IMR-90 (cell line): ENCODE measurements at regions not wholly inside any gene's neighbourhood (a gene's known extent, or its start where the extent isn't known, plus 50 kb on each side); places are given as distances from the start of the nearest gene placed in this dataset.

Experiments used
- ATAC-seq: fragments of 200-7000 bp; cut with Tn5 transposase; 2 replicates; pipeline ENCODE4 v1.9.1; 2020; ENCODE audit warnings: low read depth, mild to moderate bottlenecking, moderate library complexity
- BruUV-seq: library from RNA; stranded (reverse); fragments of 400-500 nt; replicated peaks from 2 replicates; lab custom pipeline; 2021; lab: Mats Ljungman, UMichigan
- CTCF ChIA-PET: fragments of 300-600 bp; formaldehyde crosslinking; extraction: SDS; loops from one replicate; lab custom pipeline; 2021; ENCODE audit warnings: antibody characterized with exemption; lab: Yijun Ruan, JAX
- POLR2A ChIA-PET: fragments of 300-600 bp; sonication (Branson Sonifier 250); formaldehyde crosslinking; loops from one replicate; lab custom pipeline; 2022; ENCODE audit warnings: antibody characterized with exemption; ENCODE audit not compliant: unreplicated experiment; lab: Charles Lee
- DNase-seq: peaks from one replicate; pipeline ENCODE4 v3.0.0; 2013
- H2AFZ ChIP-seq: replicated peaks from 2 replicates; pipeline ENCODE3; 2013; ENCODE audit warnings: low read length, mild to moderate bottlenecking; ENCODE audit not compliant: poor library complexity
- H2AK5ac ChIP-seq: 2 replicates; pipeline ENCODE4 v1.6.1; 2013; ENCODE audit warnings: low read depth, low read length, inconsistent platforms
- H2AK9ac ChIP-seq: replicated peaks from 2 replicates; pipeline ENCODE3; 2013; ENCODE audit warnings: mild to moderate bottlenecking, low read depth, low read length, moderate library complexity; ENCODE audit not compliant: poor library complexity
- H2BK120ac ChIP-seq: 2 replicates; pipeline ENCODE4 v1.6.1; 2013; ENCODE audit warnings: low read depth, low read length, inconsistent platforms
- H2BK15ac ChIP-seq: 3 replicates; pipeline ENCODE4 v1.6.1; 2013; ENCODE audit warnings: low read depth, low read length, inconsistent platforms
- H2BK20ac ChIP-seq: 2 replicates; pipeline ENCODE4 v1.6.1; 2013; ENCODE audit warnings: low read depth, mild to moderate bottlenecking, inconsistent platforms, low read length, moderate library complexity
- H2BK5ac ChIP-seq: 2 replicates; pipeline ENCODE4 v1.6.1; 2013; ENCODE audit warnings: mild to moderate bottlenecking, low read depth, low read length, inconsistent platforms; ENCODE audit not compliant: poor library complexity, severe bottlenecking
- H3K14ac ChIP-seq: replicated peaks from 2 replicates; pipeline ENCODE4 v1.6.1; 2013; ENCODE audit warnings: low read depth, low read length, inconsistent platforms
- H3K18ac ChIP-seq: 2 replicates; pipeline ENCODE4 v1.6.1; 2013; ENCODE audit warnings: low read depth, low read length, control low read depth
- H3K23ac ChIP-seq: 2 replicates; pipeline ENCODE4 v1.6.1; 2013; ENCODE audit warnings: low read depth, low read length, inconsistent platforms
- H3K27ac ChIP-seq: 2 replicates; pipeline ENCODE4 v1.5.1; 2013; ENCODE audit warnings: mild to moderate bottlenecking, control low read depth, low read length; ENCODE audit not compliant: insufficient read depth
- H3K27me3 ChIP-seq: 2 replicates; pipeline ENCODE4 v1.6.1; 2013; ENCODE audit warnings: low read length; ENCODE audit not compliant: control insufficient read depth, insufficient read depth
- H3K36me3 ChIP-seq: 2 replicates; pipeline ENCODE4 v1.6.1; 2013; ENCODE audit warnings: low read length, mixed read lengths; ENCODE audit not compliant: control insufficient read depth, insufficient read depth
- H3K4ac ChIP-seq: 2 replicates; pipeline ENCODE4 v1.6.1; 2013; ENCODE audit warnings: low read depth, low read length, inconsistent platforms
- H3K4me1 ChIP-seq: 2 replicates; pipeline ENCODE4 v1.6.1; 2013; ENCODE audit warnings: low read length, mixed read lengths; ENCODE audit not compliant: control insufficient read depth, insufficient read depth
- H3K4me2 ChIP-seq: 2 replicates; pipeline ENCODE4 v1.6.1; 2013; ENCODE audit warnings: low read depth, mild to moderate bottlenecking, control low read depth, low read length, moderate library complexity
- H3K4me3 ChIP-seq: 2 replicates; pipeline ENCODE4 v1.5.1; 2013; ENCODE audit warnings: low read depth, mild to moderate bottlenecking, control low read depth, low read length, moderate library complexity; ENCODE audit not compliant: insufficient read depth
- H3K56ac ChIP-seq: 2 replicates; pipeline ENCODE4 v1.6.1; 2013; ENCODE audit warnings: low read length, inconsistent platforms; ENCODE audit not compliant: insufficient read depth; ENCODE audit errors: extremely low read depth
- H3K79me1 ChIP-seq, 2 experiments: 2 replicates each; pipeline ENCODE4 v1.6.1; 2013; ENCODE audit warnings: low read length in 2 of 2, inconsistent platforms in 1 of 2, low read depth in 1 of 2
- H3K9ac ChIP-seq: 2 replicates; pipeline ENCODE4 v1.6.1; 2013; ENCODE audit warnings: low read depth, low read length, control low read depth
- H3K9me1 ChIP-seq: 2 replicates; pipeline ENCODE4 v1.6.1; 2013; ENCODE audit warnings: low read length, inconsistent platforms; ENCODE audit not compliant: insufficient read depth
- H3K9me3 ChIP-seq: 2 replicates; pipeline ENCODE4 v1.6.1; 2013; ENCODE audit warnings: low read length; ENCODE audit not compliant: control insufficient read depth, insufficient read depth
- H4K20me1 ChIP-seq: 2 replicates; pipeline ENCODE4 v1.6.1; 2013; ENCODE audit warnings: low read length, inconsistent platforms; ENCODE audit not compliant: insufficient read depth
- H4K5ac ChIP-seq: 2 replicates; pipeline ENCODE4 v1.6.1; 2013; ENCODE audit warnings: mild to moderate bottlenecking, low read depth, low read length, control low read depth
- H4K8ac ChIP-seq, 2 experiments: 2 replicates each; pipeline ENCODE4 v1.6.1; 2013; ENCODE audit warnings: low read depth in 2 of 2, low read length in 2 of 2, control low read depth in 1 of 2, inconsistent platforms in 1 of 2
- H4K91ac ChIP-seq: 2 replicates; pipeline ENCODE4 v1.6.1; 2013; ENCODE audit warnings: low read depth, low read length, inconsistent platforms; ENCODE audit not compliant: insufficient read depth
- MXI1 ChIP-seq: IDR thresholded peaks from 2 replicates; pipeline ENCODE4 v1.6.1; 2012; ENCODE audit warnings: low read depth, mild to moderate bottlenecking, low read length, moderate library complexity, borderline replicate concordance
- NFE2L2 ChIP-seq: fragments of 150-350 bp; IDR thresholded peaks from 2 replicates; pipeline ENCODE4 v1.6.1; 2016; ENCODE audit warnings: low read depth, mild to moderate bottlenecking, low read length
- RFX5 ChIP-seq: IDR thresholded peaks from 2 replicates; pipeline ENCODE4 v1.8.0; 2012; ENCODE audit warnings: low read depth, mild to moderate bottlenecking, low read length, moderate library complexity
- SMC3 ChIP-seq: fragments of 150-350 bp; IDR thresholded peaks from 2 replicates; pipeline ENCODE4 v1.6.1; 2016; ENCODE audit warnings: low read depth, mild to moderate bottlenecking, antibody characterized with exemption, low read length, moderate library complexity
- WGBS, 2 experiments: methylation state at CpG; one replicate each; pipeline versions ENCODE4 v1.1.5 to v1.1.7; 2013; ENCODE audit warnings: missing lambda C conversion rate in 2 of 2; ENCODE audit not compliant: insufficient read length in 1 of 2; ENCODE audit errors: extremely low coverage in 2 of 2; 5-methylcytosine and 5-hydroxymethylcytosine counted together
- dilution Hi-C: fragments of 300-500 bp; cut with HindIII; formaldehyde crosslinking; loops from one replicate; pipeline ENCODE4 v1.14.3; 2018; ENCODE audit warnings: low sequenced_read_pairs; ENCODE audit not compliant: unreplicated experiment
- in situ Hi-C: fragments of 300-500 bp; cut with MboI; formaldehyde crosslinking; loops from 3 replicates; pipeline ENCODE4 v1.14.3; 2019; ENCODE audit warnings: low sequenced_read_pairs, inconsistent platforms, mixed read lengths
- intact Hi-C: fragments of 100-400 bp; cut with micrococcal nuclease; formaldehyde crosslinking; loops from 2 replicates; pipeline ENCODE4 v1.10.0; 2022
- TF ChIP-seq, protein P1 (sequence below): fragments of 150-350 bp; IDR thresholded peaks from 2 replicates; pipeline ENCODE4 v1.6.1; 2017; ENCODE audit warnings: mild to moderate bottlenecking, antibody characterized with exemption, low read length, low read depth

- in situ Hi-C loops (no loop called here), intact Hi-C loops (no loop called here), dilution Hi-C loops (no loop called here)
- Histone ChIP-seq H2AK5ac (no peak overlapping the region), H3K4ac (no peak overlapping the region), H3K56ac (no peak overlapping the region), H4K5ac (no peak overlapping the region), H3K4me2 (no peak overlapping the region), H4K8ac (no peak overlapping the region), H3K79me1 (no peaks in the 10 kb centered on the region), H3K14ac (no peak overlapping the region), H3K4me1 (peaks cover 4% of the 10 kb centered on the region), H3K18ac (no peak overlapping the region), H4K91ac (no peak overlapping the region), H3K23ac (no peak overlapping the region), H3K9me1 (peaks cover 2% of the 10 kb centered on the region; the same call in 1 of the 2 replicates), H4K20me1 (no peaks in the 10 kb centered on the region), H2AK9ac (no peak overlapping the region), H2BK120ac (no peak overlapping the region), H3K27me3 (peaks cover 10% of the 10 kb centered on the region), H3K36me3 (no peaks in the 10 kb centered on the region), H2BK15ac (no peak overlapping the region), H3K4me3 (no peak overlapping the region), H2BK20ac (no peak overlapping the region), H2BK5ac (no peak overlapping the region), H2AFZ (no peak overlapping the region), H3K27ac (no peak overlapping the region), H3K9me3 (no peaks in the 10 kb centered on the region), H3K9ac (no peak overlapping the region)
- DNase-seq, result no peak
- ChIA-PET POLR2A (no interaction called here), CTCF (no interaction called here)
- ATAC-seq, result no peak
- TF ChIP-seq SMC3, result no peak
- TF ChIP-seq, protein P1, sequence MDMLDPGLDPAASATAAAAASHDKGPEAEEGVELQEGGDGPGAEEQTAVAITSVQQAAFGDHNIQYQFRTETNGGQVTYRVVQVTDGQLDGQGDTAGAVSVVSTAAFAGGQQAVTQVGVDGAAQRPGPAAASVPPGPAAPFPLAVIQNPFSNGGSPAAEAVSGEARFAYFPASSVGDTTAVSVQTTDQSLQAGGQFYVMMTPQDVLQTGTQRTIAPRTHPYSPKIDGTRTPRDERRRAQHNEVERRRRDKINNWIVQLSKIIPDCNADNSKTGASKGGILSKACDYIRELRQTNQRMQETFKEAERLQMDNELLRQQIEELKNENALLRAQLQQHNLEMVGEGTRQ, result no peak
- TF ChIP-seq MXI1, result no peak
- TF ChIP-seq NFE2L2, result no peak
- no peak for TF ChIP-seq RFX5
- no TSS peak for BruUV-seq
- WGBS, 2 experiments, result no CpG with 5 or more reads among the region's 2 CpGs
These were observed 191.1 kb upstream of the RASGRP1 start for GRCh38 chr15:38755718-38756117.
